ENCODE measurements at regions not wholly inside any gene's neighbourhood (a gene's known extent, or its start where the extent isn't known, plus 50 kb on each side); places are given as distances from the start of the nearest gene placed in this dataset.
"Not testable (repeated sequence)": the region's sequence is repeated elsewhere in the genome, so short reads cannot be mapped to it uniquely, and the experiment has no call there.

- DNase-seq (no peak), ATAC-seq (no peak)
- TF ChIP-seq POLR2A (IDR thresholded peaks at IDR 0.05), result no peak
- TF ChIP-seq, protein P1, sequence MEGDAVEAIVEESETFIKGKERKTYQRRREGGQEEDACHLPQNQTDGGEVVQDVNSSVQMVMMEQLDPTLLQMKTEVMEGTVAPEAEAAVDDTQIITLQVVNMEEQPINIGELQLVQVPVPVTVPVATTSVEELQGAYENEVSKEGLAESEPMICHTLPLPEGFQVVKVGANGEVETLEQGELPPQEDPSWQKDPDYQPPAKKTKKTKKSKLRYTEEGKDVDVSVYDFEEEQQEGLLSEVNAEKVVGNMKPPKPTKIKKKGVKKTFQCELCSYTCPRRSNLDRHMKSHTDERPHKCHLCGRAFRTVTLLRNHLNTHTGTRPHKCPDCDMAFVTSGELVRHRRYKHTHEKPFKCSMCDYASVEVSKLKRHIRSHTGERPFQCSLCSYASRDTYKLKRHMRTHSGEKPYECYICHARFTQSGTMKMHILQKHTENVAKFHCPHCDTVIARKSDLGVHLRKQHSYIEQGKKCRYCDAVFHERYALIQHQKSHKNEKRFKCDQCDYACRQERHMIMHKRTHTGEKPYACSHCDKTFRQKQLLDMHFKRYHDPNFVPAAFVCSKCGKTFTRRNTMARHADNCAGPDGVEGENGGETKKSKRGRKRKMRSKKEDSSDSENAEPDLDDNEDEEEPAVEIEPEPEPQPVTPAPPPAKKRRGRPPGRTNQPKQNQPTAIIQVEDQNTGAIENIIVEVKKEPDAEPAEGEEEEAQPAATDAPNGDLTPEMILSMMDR (IDR thresholded peaks at IDR 0.05 in 4 of 5, conservative IDR thresholded peaks at IDR 0.05 in 1 of 5), result no peak
- H3K27me3 ChIP-seq, result no peaks in the 10 kb centered on the region
- in situ Hi-C loops (cut with MboI; ENCODE audit: low sequenced_read_pairs in 4 of 4) (no loop called here), intact Hi-C loops (cut with DNase I; ENCODE audit: low total_unique reads) (no loop called here)
- peaks cover 0 to 3% of the 10 kb centered on the region in 2 donors for H3K4me1 ChIP-seq
- H3K4me3 ChIP-seq, result no peak overlapping the region
- H3K27ac ChIP-seq, result no peak overlapping the region
- H3K9me3 ChIP-seq, result no peaks in the 10 kb centered on the region
- H3K36me3 ChIP-seq, result no peaks in the 10 kb centered on the region
Measured at GRCh38 chr9:111096051-111096450, 57.8 kb upstream of the LPAR1 start.

- no peaks in the 10 kb centered on the region for H3K27me3 ChIP-seq
- peaks cover 0 to 3% of the 10 kb centered on the region in 2 donors for H3K4me1 ChIP-seq
- TF ChIP-seq, protein P1 (IDR thresholded peaks at IDR 0.05 in 4 of 5, conservative IDR thresholded peaks at IDR 0.05 in 1 of 5), result no peak
- TF ChIP-seq POLR2A (IDR thresholded peaks at IDR 0.05), result no peak
- no peaks in the 10 kb centered on the region for H3K36me3 ChIP-seq
- ATAC-seq (no peak), DNase-seq (no peak)
- intact Hi-C loops (cut with DNase I; ENCODE audit: low total_unique reads) (no loop called here), in situ Hi-C loops (cut with MboI; ENCODE audit: low sequenced_read_pairs in 4 of 4) (no loop called here)
- H3K9me3 ChIP-seq, result no peaks in the 10 kb centered on the region
- H3K4me3 ChIP-seq, result no peak overlapping the region
- H3K27ac ChIP-seq, result no peak overlapping the region
Measured at GRCh38 chr9:111095441-111095840, 57.2 kb upstream of the LPAR1 start.

GRCh38 chr9:111094958-111095357, 56.7 kb upstream of the LPAR1 start:
- peaks cover 0 to 3% of the 10 kb centered on the region in 2 donors for H3K4me1 ChIP-seq
- no peaks in the 10 kb centered on the region for H3K9me3 ChIP-seq
- in situ Hi-C loops (cut with MboI; ENCODE audit: low sequenced_read_pairs in 4 of 4), result no loop called here
- H3K4me3 ChIP-seq, result no peak overlapping the region
- intact Hi-C loops (cut with DNase I; ENCODE audit: low total_unique reads), result no loop called here
- TF ChIP-seq, protein P1 (IDR thresholded peaks at IDR 0.05 in 4 of 5, conservative IDR thresholded peaks at IDR 0.05 in 1 of 5), result no peak
- TF ChIP-seq POLR2A (IDR thresholded peaks at IDR 0.05), result no peak
- no peaks in the 10 kb centered on the region for H3K27me3 ChIP-seq
- no peak overlapping the region for H3K27ac ChIP-seq
- no peak for ATAC-seq
- DNase-seq, result no peak
- H3K36me3 ChIP-seq, result no peaks in the 10 kb centered on the region

- H3K27ac ChIP-seq, result peak overlapping the region in 2 of 4 donors; percentile 26 to 44
Measured at GRCh38 chr9:111094433-111094924, 56.2 kb upstream of the LPAR1 start.

DNA sequence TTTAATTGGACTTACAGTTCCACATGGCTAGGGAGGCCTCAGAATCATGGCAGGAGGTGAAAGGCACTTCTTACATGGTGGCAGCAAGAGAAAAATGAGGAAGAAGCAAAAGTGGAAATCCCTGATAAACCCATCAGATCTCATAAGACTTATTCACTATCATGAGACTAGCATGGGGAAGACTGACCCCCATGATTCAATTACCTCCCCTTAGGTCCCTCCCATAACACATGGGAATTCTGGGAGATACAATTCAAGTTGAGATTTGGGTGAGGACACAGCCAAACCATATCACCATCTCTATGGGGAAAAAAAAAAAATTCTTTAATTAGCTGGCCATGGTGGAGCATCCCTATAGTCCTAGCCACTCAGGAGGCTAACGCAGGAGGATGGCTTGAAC, 53.9 kb upstream of the LPAR1 start:
- H3K9me3 ChIP-seq; H3K4me3 ChIP-seq; H3K36me3 ChIP-seq; DNase-seq; H3K27ac ChIP-seq; intact Hi-C loops (cut with DNase I; ENCODE audit: low total_unique reads); in situ Hi-C loops (cut with MboI; ENCODE audit: low sequenced_read_pairs in 4 of 4); H3K27me3 ChIP-seq; ATAC-seq; H3K4me1 ChIP-seq: not testable (repeated sequence)

More at GRCh38 chr9:111094433-111094924, 56.2 kb upstream of the LPAR1 start:
- TF ChIP-seq POLR2A (IDR thresholded peaks at IDR 0.05), result no peak
- TF ChIP-seq, protein P1 (IDR thresholded peaks at IDR 0.05 in 4 of 5, conservative IDR thresholded peaks at IDR 0.05 in 1 of 5), result no peak
- in situ Hi-C loops (cut with MboI; ENCODE audit: low sequenced_read_pairs in 4 of 4), result no loop called here
- H3K4me1 ChIP-seq, result peaks cover 0 to 3% of the 10 kb centered on the region in 2 donors
- intact Hi-C loops (cut with DNase I; ENCODE audit: low total_unique reads), result no loop called here
- no peak overlapping the region for H3K4me3 ChIP-seq
- no peaks in the 10 kb centered on the region for H3K9me3 ChIP-seq
- no peaks in the 10 kb centered on the region for H3K36me3 ChIP-seq
- DNase-seq, result peak; percentile 12 to 40
- H3K27me3 ChIP-seq, result no peaks in the 10 kb centered on the region
- ATAC-seq, result peak in 1 of 2 donors; percentile 66

Small RNA genes in the stretch of these regions (microRNA-seq; reads per million reads assigned to microRNA genes)
- gene MIR7702 (ENCODE audit: borderline replicate concordance in 2 of 2), result 0 reads per million in 2 donors
